ENCODE measurements at regions not wholly inside any gene's neighbourhood (a gene's known extent, or its start where the extent isn't known, plus 50 kb on each side); places are given as distances from the start of the nearest gene placed in this dataset.

- CTCF ChIA-PET: no interaction called here
- H3K27ac ChIP-seq (ENCODE audit: extremely low read depth, low read depth, low read length): no peak overlapping the region
- TF ChIP-seq HOXC10 (CRISPR knock-in tag; IDR thresholded peaks at IDR 0.05): no peak
- TF ChIP-seq ZNF292 (tag by site-specific recombination; IDR thresholded peaks at IDR 0.05; ENCODE audit: borderline replicate concordance, low read depth): no peak
- H3K4me3 ChIP-seq (ENCODE audit: low read depth, low read length): no peak overlapping the region
- POLR2A ChIA-PET: no interaction called here
- H3K4me1 ChIP-seq (ENCODE audit: control insufficient read depth, insufficient read depth, low read length): no peaks in the 10 kb centered on the region
- H3K9me3 ChIP-seq (ENCODE audit: control insufficient read depth, insufficient read depth, low read depth, low read length): no peaks in the 10 kb centered on the region
- H3K36me3 ChIP-seq (ENCODE audit: control insufficient read depth in 2 of 2, insufficient read depth in 1 of 2, low read length in 2 of 2): no peaks in the 10 kb centered on the region
Measured at GRCh38 chr10:22846294-22846693, 81.6 kb upstream of the ARMC3 start.

- POLR2A ChIA-PET: no interaction called here
- Histone ChIP-seq H3K9me3 (ENCODE audit: control insufficient read depth, insufficient read depth, low read depth, low read length) (no peaks in the 10 kb centered on the region), H3K36me3 (ENCODE audit: control insufficient read depth in 2 of 2, insufficient read depth in 1 of 2, low read length in 2 of 2) (no peaks in the 10 kb centered on the region), H3K4me1 (ENCODE audit: control insufficient read depth, insufficient read depth, low read length) (no peaks in the 10 kb centered on the region), H3K4me3 (ENCODE audit: low read depth, low read length) (no peak overlapping the region), H3K27ac (ENCODE audit: extremely low read depth, low read depth, low read length) (no peak overlapping the region)
- TF ChIP-seq ZNF341 (tag by site-specific recombination; IDR thresholded peaks at IDR 0.05; ENCODE audit: low read depth): no peak
- no peak for TF ChIP-seq ZNF157 (tag by site-specific recombination; IDR thresholded peaks at IDR 0.05)
- TF ChIP-seq ZNF148 (tag by site-specific recombination; IDR thresholded peaks at IDR 0.05; ENCODE audit: borderline replicate concordance): no peak
- no peak for TF ChIP-seq ZNF555 (tag by site-specific recombination; conservative IDR thresholded peaks at IDR 0.05)
- TF ChIP-seq ZNF529 (tag by site-specific recombination; IDR thresholded peaks at IDR 0.05; ENCODE audit: insufficient replicate concordance): no peak
- no peak for TF ChIP-seq ZNF239 (tag by site-specific recombination; IDR thresholded peaks at IDR 0.05)
- TF ChIP-seq ZNF223 (tag by site-specific recombination; IDR thresholded peaks at IDR 0.05): no peak
- no peak for TF ChIP-seq ZNF837 (tag by site-specific recombination; IDR thresholded peaks at IDR 0.05)
- TF ChIP-seq ZNF585B (tag by site-specific recombination; IDR thresholded peaks at IDR 0.05): no peak
- no peak for TF ChIP-seq PATZ1 (tag by site-specific recombination; IDR thresholded peaks at IDR 0.05)
- no peak for TF ChIP-seq ZNF521 (tag by site-specific recombination; IDR thresholded peaks at IDR 0.05)
- CTCF ChIA-PET: no interaction called here
Measured at GRCh38 chr10:22839639-22840038, 88.2 kb upstream of the ARMC3 start.

- no peak overlapping the region for H3K27ac ChIP-seq (ENCODE audit: extremely low read depth, low read depth, low read length)
- ChIA-PET CTCF (no interaction called here), POLR2A (no interaction called here)
- TF ChIP-seq ZNF114 (tag by site-specific recombination; IDR thresholded peaks at IDR 0.05) (no peak), ZNF830 (tag by site-specific recombination; IDR thresholded peaks at IDR 0.05; ENCODE audit: low read depth) (no peak), ZNF423 (tag by site-specific recombination; IDR thresholded peaks at IDR 0.05) (no peak), PRDM1 (tag by site-specific recombination; IDR thresholded peaks at IDR 0.05) (no peak), ZNF654 (tag by site-specific recombination; IDR thresholded peaks at IDR 0.05; ENCODE audit: low read depth) (no peak), GLIS2 (tag by site-specific recombination; IDR thresholded peaks at IDR 0.05) (no peak), ZNF214 (tag by site-specific recombination; IDR thresholded peaks at IDR 0.05; ENCODE audit: borderline replicate concordance) (no peak), ZNF560 (tag by site-specific recombination; IDR thresholded peaks at IDR 0.05; ENCODE audit: borderline replicate concordance) (no peak), GLIS1 (tag by site-specific recombination; IDR thresholded peaks at IDR 0.05) (no peak), KLF16 (tag by site-specific recombination; IDR thresholded peaks at IDR 0.05) (no peak), ZNF48 (tag by site-specific recombination; IDR thresholded peaks at IDR 0.05) (no peak)
- no peaks in the 10 kb centered on the region for H3K4me1 ChIP-seq (ENCODE audit: control insufficient read depth, insufficient read depth, low read length)
- no peaks in the 10 kb centered on the region for H3K9me3 ChIP-seq (ENCODE audit: control insufficient read depth, insufficient read depth, low read depth, low read length)
- no peak overlapping the region for H3K4me3 ChIP-seq (ENCODE audit: low read depth, low read length)
- H3K36me3 ChIP-seq (ENCODE audit: control insufficient read depth in 2 of 2, insufficient read depth in 1 of 2, low read length in 2 of 2): no peaks in the 10 kb centered on the region
Measured at GRCh38 chr10:22837771-22838170, 90.1 kb upstream of the ARMC3 start.

Data from HEK293 (cell line).